NCI-H748 (cell line): ENCODE measurements at regions not wholly inside any gene's neighbourhood (a gene's known extent, or its start where the extent isn't known, plus 50 kb on each side); places are given as distances from the start of the nearest gene placed in this dataset.

Experiments used
- DNase-seq: peaks from one replicate; lab custom pipeline; 2025; ENCODE audit not compliant: unreplicated experiment; lab: John Stamatoyannopoulos, UW

DNA sequence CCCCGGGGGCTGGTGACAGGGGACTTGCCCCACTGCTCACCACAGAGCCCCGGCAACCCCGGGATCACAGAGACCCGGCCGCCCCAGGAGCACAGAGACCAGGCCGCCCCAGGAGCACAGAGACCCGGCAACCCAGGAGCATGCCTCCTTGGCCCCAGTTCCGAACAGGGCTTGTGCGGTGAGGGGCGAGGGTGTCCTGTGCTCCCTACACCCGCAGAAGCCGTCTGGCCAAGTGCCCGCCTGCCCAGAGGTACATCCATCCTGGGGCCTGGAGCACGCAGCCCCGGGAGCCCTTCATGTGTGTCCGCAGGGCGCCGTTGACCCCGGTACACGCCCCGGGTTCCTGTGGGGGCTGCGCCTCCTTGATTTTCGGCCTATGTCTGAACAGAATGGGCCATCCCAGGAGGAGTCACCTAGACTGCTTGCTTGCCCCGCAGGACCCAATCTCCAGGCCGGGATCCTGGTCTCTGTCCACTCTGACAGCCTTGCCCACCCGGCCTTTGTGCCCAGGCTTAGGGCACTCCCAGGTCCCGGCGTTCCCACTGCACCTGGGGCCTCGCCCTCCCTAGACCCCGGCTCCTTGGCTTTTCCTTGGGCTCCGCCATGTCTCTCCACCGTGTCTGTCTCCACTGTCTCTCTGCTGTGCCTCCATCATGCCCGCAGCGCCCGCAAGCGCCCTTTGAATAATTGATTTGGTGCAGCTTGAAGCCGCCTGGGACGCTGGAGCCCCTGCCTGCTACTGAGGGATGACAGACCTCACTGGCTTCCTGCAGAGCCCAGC is 219.8 kb downstream of the ERMARD start:
- no peak for DNase-seq

DNA sequence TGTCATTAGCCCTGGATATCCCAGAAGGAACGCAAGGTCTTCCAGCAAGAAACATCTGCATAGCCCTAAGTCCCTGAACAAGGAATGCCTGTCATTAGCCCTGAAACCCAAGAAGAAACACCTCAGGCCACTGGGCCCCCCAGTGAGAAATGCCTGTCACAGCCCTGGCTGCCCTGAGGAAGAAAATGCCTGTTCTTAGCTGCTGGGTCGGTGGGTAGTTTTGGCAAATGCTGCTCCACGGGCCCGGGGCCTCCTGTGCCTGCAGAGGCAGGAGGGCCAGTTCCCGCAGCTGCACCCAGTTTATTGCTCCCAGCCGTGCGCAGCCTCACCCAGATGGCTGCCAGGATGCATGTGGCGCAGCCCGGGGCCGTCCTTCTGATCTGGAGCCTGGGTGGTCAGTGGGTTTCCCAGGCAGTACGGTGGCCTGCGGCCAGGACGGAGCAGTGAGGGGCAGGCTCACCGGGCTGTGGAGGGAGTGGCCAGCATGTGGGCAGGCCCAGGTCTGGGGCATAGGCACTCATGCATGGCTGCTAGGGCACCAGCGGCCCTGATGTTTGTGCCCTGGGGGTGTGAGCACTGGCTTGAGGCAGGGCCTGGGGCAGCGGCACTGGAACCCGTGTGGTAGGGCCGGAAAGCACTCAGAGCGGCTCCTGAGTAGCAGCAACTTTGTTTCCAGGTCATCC is 219.0 kb downstream of the ERMARD start:
- no peak for DNase-seq

DNA sequence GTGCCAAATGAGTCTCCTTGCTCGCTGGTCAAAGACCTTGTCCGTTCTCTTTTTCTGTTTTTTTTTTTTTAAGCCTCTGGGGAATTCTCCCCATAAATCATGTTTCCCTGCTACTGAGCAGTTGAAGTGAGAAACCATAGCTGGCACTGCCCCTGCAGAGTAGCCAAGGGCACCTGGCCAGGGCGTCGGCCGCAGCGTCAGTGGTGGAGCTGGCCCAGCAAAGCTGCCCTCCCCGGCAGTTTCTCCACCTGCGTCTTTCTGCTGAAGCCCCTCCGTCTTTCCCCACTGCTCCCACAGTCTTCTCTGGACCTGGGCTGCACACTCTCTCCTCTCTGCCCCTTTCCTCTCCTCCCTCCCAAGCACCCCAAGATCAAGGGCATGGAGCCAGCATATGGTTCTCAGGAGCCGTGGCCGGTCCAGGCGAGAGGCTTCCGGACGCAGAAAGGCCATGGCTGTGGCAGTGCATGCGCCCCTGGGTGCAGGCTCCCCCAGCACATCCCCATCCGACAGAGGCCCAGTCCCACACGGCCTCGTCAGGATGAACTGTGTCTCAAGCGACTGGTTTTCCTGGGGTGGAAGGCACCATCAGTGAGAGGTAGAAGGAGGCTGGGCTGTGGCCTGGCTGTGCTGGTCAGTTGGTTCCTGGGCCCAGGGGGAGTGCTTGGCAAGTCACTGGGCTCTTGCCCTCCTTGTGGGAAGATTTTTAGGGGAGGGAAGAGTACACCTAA is 218.1 kb downstream of the ERMARD start:
- no peak for DNase-seq

DNA sequence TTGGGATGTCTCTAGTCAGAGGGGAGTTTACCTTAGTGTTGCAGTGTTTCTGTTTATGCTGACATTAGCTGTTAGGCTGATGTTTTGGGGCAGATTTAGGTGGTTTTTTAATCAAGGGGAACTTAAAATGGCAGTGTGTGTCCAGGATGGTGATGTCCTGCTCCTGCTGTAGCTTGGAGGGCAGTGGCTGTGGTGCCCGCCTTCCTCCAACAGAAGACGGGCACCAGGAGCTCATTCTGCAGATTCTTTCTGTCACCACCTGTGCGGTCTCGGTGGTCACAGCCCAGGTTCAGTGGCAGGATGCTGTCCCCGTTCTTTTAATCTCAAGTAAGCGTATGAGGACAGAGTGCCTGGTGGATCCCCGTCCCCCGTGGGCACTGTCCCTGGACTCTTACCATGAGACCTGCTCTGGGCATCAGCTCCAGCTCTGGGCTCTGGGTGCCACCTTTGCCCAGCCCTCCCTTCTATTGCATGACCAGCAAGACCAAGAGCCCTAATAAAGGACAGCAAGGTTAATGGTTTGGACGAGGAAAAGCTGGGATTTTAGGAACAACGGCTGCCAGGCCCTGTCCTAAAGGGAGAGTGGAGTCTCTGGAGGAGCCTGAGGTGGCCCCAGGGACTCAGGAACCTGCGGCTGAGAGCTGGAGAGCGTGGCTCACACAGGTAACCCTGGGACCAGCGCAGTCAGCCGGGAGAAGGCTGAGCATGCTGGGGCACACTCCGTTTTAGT is 217.3 kb downstream of the ERMARD start:
- no peak for DNase-seq

DNA sequence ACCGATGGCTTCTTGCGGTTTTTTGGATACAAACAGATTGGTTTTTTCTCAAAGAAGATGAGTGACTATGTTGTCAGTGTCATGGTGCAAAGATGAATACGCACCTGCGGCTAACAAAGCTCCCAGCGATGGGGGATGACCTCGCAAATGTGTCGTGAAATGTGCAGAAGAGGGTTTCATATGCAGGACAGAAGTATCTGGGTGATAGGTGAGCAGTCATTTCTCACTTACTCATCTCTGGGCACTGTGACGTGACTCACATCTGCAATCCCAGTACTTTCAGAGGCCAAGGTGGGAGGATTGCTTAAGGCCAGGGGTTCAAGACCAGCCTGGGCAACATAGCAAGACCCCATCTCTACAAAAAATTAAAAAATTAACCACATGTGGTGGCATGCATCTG is 216.3 kb downstream of the ERMARD start:
- no peak for DNase-seq

DNA sequence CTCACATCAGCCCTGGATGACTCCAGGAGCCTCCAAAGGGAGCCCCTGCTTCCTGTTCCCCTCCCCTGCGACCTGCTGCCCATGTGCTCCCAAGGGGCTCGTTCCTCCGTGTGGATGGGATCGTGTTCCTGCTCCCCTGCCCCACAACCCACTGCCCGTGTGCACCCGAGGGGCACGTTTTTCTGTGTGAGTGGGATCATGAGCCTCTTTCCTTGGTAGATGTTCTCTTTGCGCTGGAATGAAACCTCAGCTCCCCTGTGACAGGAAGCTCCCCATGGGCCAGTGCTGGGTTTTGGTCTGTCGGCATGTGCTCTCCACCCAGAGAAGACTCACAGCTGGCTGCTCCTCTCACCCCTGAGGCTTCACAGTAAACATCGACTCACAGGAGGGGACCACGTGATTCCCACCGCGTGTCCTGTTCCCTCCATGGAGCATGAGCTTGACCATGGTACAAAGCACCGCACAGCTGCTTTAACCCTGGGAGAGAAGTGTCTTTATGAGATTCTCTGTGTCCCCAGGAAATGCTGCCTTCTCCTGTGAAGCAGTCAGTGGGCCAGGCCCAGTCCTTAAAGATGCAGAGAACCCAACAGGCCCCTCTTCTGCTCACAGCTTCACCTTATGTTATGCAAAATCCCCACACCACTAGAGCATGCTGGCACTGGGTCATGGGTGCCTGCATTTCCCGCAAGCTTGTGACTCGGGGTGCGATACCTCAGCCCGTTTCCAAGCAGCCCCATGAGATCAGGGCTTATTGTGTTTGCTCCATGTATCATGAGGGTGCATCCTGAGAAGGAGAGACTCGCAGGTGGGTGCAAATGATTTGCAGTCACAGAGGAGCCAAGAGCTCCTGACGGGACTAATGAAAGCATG is 215.1 kb downstream of the ERMARD start:
- DNase-seq: no peak

DNA sequence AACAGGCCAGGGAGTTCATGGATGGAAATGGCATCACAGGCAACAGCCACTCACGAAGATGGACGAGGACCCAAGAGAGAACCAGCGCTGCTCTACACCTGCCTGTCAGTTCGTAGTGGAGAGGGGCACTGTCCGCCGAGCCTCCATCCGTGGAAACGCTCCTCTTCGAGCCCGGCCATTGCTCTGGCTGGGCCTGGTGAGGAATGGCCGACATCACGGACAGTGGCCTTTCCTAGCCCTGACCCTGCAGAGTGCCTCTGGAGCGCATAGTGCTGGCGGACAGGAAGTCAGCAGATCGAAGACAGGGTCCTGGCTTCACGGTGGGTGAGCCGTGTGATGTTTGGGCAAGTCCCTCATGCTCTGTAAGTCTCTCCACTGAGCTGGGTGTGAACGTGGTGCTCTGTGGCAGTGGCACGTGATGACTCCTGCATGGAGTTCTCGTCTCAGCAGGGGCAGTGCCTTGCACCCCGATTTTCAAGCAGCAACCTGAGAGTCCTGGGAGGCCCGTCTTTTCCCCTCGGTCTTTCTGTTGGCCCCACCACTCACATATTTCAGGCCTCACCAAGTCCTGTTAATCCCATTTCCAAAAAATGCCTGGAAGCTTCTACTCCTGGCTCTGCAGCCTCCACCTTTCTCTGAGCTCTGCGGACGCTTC is 214.4 kb downstream of the ERMARD start:
- DNase-seq: no peak

DNA sequence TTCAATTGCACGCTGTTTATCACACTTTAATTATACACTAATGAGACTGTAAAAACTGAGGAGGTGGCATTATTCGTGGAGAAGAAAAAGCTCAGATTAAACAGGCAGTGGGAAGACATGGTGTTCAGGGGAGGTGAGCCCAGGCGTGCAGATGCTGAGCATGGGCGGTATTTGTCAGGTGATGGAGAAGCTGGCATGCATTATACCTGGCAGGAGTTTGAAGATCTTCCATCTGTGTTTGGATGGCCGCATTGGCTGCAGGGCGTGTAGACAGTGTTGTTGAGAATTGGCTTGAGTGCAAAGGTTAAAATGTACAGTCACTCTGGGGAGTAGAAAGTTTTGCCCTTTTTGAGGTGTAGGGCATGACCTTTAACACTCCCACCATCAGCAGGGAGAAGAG is 213.8 kb downstream of the ERMARD start:
- DNase-seq: no peak

DNA sequence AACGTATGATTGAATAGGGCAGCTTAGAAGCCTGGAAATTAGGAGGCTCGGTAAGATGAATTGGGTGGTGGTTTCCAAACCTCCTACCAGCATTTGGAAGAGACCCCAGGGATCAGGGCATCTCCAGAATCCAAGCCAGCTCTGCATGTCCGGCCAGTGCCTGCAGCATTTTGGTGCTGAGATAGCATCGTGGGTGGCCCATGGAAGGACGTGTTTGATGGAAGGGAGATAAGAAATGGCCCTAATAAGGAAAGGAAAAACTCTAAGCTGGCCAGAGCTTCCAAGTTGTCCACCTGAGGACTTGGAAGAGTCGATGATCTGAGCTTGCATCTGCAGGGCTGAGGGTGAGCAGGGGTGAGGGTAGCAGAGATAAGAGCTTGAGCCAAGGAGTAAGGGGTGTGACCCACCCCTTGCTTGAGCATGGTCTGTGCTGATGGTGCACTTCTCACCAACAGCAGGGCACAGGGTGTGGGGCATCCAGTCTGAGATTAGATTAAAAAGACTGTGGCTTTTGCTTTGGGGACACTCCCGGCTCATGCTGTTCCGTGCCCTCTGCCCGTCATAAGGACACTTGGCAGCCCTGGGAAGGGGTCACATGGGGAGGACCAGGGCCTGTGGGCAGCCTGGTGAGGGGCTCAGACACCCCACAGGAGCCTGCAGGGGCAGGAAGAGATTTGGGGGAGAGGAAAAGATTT is 213.2 kb downstream of the ERMARD start:
- no peak for DNase-seq

DNA sequence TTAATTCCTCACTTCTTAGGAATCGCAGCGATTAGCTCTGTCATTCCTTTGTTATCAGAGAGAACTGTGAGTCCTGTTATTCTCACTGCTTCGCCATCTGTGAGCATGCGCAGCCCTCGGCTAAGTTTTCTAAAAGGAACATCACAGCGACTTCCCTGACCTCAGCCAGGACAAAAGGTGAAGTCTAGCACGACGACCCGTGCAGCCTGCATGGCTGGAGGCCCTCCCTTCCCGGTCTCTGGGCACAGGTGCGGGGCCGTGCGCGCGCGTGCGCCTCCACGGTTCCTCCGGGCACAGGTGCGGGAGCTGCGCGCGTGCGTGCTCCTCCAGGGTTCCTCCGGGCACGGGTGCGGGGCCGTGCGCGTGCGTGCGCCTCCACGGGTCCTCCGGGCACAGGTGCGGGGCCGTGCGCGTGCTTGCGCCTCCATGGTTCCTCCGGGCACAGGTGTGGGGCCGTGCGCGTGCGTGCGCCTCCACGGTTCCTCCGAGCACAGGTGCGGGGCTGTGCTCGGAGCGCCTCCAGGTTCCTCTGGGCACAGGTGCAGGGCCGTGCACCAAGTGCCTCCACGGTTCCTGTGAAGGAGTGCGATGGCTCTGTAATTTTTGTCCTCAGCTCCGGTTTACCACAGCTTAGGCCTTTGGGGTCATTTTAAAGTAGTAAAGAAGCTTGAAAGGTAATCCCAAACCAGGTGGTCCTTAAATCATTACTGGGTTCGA is 212.3 kb downstream of the ERMARD start:
- DNase-seq: no peak

DNA sequence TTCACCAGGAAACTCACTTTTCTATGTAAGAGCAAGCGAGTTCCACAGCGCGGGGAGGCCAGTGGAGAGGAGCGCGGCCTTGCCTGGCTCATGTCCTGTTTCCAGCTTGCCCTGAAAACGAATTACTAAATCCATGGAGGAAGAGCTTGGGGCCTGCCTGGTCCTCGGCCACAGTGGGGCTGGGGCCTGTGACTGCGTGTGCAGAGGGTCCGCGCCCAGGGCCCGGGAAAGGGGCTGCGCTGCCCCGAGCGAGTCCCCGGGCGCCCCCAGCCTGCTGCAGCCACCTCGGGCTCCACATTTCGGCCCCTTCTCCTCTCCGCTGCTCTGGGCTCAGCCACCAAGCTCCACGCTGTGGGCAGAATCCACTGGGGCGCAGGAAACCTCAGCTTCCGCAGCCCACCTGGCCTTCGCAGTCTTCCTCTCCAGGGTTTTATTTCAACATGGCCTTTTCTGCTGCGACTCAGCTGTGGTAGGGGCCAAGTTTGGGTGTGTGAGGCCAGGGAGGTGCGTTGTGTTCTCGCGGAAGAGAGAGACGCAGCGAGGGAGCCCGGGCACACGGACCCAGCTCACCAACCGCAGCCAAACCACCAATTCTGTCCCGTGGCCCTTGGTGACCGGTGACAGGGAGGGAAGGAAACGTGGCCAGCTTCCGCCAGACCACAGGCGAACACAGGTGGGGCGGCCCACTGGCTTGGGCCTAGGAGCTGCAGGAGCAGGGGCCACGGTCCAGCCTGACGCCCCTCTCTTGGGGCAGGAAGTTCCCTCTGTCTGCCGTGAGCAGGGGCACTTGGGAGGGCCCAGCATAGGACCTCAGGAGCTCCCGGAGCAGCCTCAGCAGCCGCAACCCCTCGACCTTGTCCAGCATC is 211.4 kb downstream of the ERMARD start:
- no peak for DNase-seq

DNA sequence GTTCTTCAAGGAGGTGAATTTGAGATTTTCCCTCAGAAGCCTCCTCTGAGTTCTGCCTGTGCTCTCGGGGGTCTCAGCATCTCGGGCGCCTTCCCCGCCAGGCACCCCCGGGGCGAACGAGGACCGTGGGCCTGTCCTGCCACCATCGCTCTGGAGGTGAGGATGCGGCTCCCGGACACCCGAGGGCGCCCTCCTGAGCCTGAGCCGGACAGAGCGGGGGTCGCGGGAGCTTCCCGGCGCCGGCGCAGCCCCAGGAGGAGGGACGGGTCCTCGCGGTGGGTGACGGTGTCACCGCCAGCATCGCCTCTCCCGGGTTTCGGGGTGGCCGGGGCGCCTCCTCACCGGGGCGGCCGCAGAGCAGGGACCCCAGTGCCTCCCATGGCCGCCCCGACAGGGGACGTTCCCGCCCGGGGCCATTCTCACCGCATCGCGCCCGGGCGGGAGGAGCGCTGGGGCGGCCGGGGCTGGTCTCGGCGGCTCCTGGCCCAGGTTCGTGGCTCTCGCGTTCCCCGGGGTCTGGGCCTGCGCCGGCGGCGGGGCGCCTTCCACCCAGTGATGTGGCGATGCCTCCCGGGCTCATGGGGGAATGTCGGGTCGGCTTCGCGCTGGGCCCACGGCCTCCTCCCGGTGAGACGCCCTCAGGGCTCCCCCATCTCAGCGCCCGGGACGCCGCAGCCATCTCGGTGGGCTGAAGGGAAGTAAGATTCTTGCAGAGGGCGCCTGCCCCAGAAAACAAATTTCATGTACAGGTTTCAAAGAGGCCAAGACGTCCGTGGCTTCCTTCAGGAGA is 210.5 kb downstream of the ERMARD start:
- DNase-seq: no peak

DNA sequence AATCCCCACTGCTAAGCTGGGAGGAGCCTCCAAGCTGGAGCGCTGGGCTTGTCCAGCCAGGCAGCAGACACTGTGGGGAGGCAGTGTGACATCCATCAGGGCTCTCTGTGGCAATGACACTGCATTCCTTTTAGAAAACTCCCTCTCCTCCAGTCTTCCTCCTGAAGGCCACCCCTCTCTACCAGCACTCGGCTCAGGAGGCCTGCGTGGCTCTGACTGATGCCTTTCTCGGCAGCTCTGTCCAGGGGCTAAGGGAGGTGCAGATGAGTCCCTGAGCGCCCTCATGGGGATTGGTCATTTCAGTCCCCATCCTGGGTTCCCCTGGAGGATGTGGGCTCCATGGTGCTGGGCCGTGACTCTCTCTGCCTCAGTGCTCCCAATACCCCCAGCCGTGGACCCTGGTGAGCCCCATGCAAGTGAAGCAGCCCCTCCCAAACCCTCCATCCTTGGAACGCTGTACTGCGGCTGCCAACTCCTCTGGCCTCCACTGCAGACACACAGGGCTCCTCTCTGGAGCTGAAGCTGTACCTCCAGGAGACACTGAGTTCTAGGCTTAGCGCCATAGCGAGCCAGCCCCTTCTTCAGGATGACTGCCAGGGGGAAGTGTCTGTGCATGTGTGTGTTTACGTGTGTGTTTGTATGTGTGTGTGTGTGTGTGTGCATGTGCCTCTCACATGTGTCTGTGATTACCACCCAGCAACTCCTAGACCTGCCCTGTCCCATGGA is 209.6 kb downstream of the ERMARD start:
- no peak for DNase-seq

DNA sequence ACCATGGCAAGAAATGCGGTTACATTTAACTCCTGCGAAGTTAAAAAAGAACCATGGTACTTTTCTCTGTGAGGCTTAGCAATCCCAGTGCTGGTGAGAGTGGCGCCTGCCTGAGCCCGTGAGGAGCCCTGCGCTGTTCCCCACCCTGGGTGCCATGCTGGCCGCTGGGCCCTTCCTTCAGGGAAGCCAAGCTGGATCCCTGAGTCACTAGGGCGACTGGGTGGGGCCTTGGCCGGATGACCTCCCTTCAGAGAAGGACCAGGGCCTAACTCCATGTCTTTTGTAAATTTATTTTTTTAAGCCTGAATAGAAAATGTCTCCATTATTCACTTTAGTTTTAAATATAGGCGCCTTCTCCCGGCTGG is 209.1 kb downstream of the ERMARD start:
- no peak for DNase-seq

DNA sequence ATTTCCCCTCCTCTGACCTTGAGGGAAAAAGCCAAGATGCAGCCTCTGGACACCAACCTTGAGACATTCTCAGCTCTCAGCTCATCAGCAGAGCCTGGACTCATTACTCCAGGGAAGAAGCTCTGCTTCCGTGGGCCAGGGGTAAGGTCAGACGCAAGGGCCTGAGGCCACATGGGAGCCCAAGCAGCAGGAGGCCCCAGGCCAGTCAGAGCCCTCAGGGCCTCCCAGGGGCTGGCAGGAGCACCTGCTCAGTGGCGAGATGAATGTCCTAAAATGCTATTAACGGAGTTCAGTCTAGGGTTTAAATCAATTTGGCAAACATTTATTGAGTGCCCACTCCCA is 208.6 kb downstream of the ERMARD start:
- no peak for DNase-seq
